Right lobe of liver (tissue), 6 donors: ENCODE measurements at regions not wholly inside any gene's neighbourhood (a gene's known extent, or its start where the extent isn't known, plus 50 kb on each side); places are given as distances from the start of the nearest gene placed in this dataset.

Experiments
- ATAC-seq, 4 donors: fragments of 200-7000 bp; cut with Tn5 transposase; one replicate each; pipeline ENCODE4 v1.9.1; 2020; ENCODE audit warnings: mild to moderate bottlenecking in 4 of 4, moderate library complexity in 4 of 4
- DNase-seq, 3 donors: peaks; one replicate each; pipeline ENCODE4 v3.0.0-alpha.2; 2020
- H3K27ac ChIP-seq, 3 donors: fragments of 200-600 bp; one replicate each; pipeline ENCODE4 v1.8.0; 2022
- H3K27me3 ChIP-seq, 2 donors: fragments of 200-600 bp; one replicate each; pipeline ENCODE4 v1.8.0; 2022
- H3K36me3 ChIP-seq, 4 donors: fragments of 200-600 bp; sonication (generic) in 1 of 4; one replicate each; pipeline versions ENCODE4 v1.5.1 to v1.8.0; 2017 to 2022; ENCODE audit warnings: control low read depth in 1 of 4
- H3K4me1 ChIP-seq, 4 donors: fragments of 200-600 bp; sonication (generic) in 1 of 4; one replicate each; pipeline versions ENCODE4 v1.5.1 to v1.8.0; 2017 to 2022; ENCODE audit warnings: control low read depth in 1 of 4
- H3K4me3 ChIP-seq, 3 donors: fragments of 200-600 bp; one replicate each; pipeline ENCODE4 v1.8.0; 2022
- H3K9me3 ChIP-seq, 4 donors: fragments of 200-600 bp; sonication (generic) in 1 of 4; one replicate each; pipeline versions ENCODE4 v1.5.1 to v1.8.0; 2017 to 2022; ENCODE audit warnings: control low read depth in 1 of 4
- POLR2A ChIP-seq: fragments of 450-650 bp; IDR thresholded peaks from one replicate; pipeline ENCODE4 v1.6.1; 2017; ENCODE audit warnings: antibody characterized with exemption, mild to moderate bottlenecking
- WGBS: methylation state at CpG from one replicate; pipeline ENCODE4 v1.1.6; 2018; ENCODE audit warnings: low coverage, low lambda C conversion rate; ENCODE audit not compliant: insufficient coverage; ENCODE audit errors: missing lambda C conversion rate; 5-methylcytosine and 5-hydroxymethylcytosine counted together
- intact Hi-C, 2 donors: fragments of 100-400 bp; cut with DNase I; formaldehyde crosslinking; loops; one replicate each; pipeline versions ENCODE4 v1.11.2 to v1.14.1; 2022
- TF ChIP-seq, protein P1 (sequence below), 4 donors: fragments of 200-600 bp in 3 of 4; fragments of 450-650 bp in 1 of 4; IDR thresholded peaks; one replicate each; pipeline versions ENCODE4 v1.5.1 to v1.8.0; 2016 to 2022; ENCODE audit warnings: antibody characterized with exemption in 4 of 4, mild to moderate bottlenecking in 2 of 4
- donor health status: DM: no; HTN: yes; CAD: no.
- donor health status: DM: no; HTN: no; CAD: no.
- donor health status: DM: no; HTN: no; CAD: no.
- donor health status: DM: no; HTN: yes; CAD: no.
- donor health status: DM: no; HTN: yes; CAD: no.

GRCh38 chr5:8953016-8953415 is 592.9 kb downstream of the SEMA5A start:
- H3K27ac ChIP-seq, result no peak overlapping the region
- DNase-seq (no peak), ATAC-seq (no peak)
- no peaks in the 10 kb centered on the region for H3K36me3 ChIP-seq
- no peaks in the 10 kb centered on the region for H3K27me3 ChIP-seq
- H3K4me3 ChIP-seq, result no peak overlapping the region
- WGBS, result 8% methylated on average over 1 of the region's 1 CpG
- no peak for TF ChIP-seq POLR2A
- TF ChIP-seq, protein P1, sequence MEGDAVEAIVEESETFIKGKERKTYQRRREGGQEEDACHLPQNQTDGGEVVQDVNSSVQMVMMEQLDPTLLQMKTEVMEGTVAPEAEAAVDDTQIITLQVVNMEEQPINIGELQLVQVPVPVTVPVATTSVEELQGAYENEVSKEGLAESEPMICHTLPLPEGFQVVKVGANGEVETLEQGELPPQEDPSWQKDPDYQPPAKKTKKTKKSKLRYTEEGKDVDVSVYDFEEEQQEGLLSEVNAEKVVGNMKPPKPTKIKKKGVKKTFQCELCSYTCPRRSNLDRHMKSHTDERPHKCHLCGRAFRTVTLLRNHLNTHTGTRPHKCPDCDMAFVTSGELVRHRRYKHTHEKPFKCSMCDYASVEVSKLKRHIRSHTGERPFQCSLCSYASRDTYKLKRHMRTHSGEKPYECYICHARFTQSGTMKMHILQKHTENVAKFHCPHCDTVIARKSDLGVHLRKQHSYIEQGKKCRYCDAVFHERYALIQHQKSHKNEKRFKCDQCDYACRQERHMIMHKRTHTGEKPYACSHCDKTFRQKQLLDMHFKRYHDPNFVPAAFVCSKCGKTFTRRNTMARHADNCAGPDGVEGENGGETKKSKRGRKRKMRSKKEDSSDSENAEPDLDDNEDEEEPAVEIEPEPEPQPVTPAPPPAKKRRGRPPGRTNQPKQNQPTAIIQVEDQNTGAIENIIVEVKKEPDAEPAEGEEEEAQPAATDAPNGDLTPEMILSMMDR (IDR thresholded peaks at IDR 0.05), result no peak
- H3K9me3 ChIP-seq, result no peaks in the 10 kb centered on the region
- no peaks in the 10 kb centered on the region for H3K4me1 ChIP-seq
- intact Hi-C loops, result no loop called here

DNA sequence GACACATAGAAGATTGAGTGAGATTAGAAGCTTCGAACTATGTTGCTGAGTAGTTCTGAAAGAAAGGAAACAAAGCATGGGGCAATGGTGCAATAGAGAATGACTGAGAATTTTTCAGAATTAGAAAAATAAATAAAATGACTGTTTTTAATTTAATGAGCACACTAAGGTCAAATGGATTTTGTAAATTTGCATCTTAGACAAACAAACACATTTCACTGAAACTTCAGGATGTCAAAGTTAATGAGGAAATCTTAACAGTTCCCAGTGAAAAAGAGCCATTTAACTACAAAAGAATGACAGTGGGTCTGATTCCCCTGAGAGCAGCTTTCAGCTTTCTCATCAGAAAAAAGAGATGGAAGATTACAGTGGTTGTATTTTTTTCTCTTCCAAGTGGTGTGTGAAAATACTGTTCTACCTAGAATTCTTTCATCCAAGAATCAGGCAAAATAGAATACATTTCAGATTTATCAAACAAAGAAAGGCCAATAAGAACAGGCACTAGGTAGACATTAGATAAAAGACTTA is 591.9 kb downstream of the SEMA5A start:
- Histone ChIP-seq H3K4me3 (no peak overlapping the region), H3K9me3 (no peaks in the 10 kb centered on the region), H3K27me3 (no peaks in the 10 kb centered on the region), H3K27ac (no peak overlapping the region), H3K4me1 (no peaks in the 10 kb centered on the region), H3K36me3 (no peaks in the 10 kb centered on the region)
- intact Hi-C loops, result no loop called here
- no peak for TF ChIP-seq POLR2A
- TF ChIP-seq, protein P1 (IDR thresholded peaks at IDR 0.05), result no peak
- no peak for ATAC-seq
- 36% methylated on average over 1 of the region's 1 CpG for WGBS
- DNase-seq, result no peak

DNA sequence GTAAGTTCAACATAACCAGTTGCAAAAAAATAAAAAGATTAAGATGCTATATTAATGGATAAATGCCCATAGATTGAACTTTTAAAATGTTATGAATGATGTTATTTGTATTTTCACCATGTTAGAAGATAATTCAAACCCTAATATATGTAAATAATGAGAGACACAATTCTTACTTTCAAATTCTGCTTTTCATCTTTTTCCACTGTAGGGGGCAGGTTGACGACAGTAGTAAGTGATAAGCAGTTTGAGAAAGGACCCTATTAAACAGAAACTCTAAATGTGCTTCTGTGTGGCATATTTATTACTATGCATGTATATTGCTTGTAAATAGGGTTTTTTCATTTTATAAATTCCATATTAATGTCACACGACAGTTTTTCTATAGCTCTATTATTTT is 591.1 kb downstream of the SEMA5A start:
- no peaks in the 10 kb centered on the region for H3K27me3 ChIP-seq
- no peak for DNase-seq
- no peaks in the 10 kb centered on the region for H3K9me3 ChIP-seq
- no peak for ATAC-seq
- no peaks in the 10 kb centered on the region for H3K36me3 ChIP-seq
- no peak for TF ChIP-seq POLR2A
- TF ChIP-seq, protein P1 (IDR thresholded peaks at IDR 0.05), result no peak
- intact Hi-C loops, result no loop called here
- no peaks in the 10 kb centered on the region for H3K4me1 ChIP-seq
- no peak overlapping the region for H3K4me3 ChIP-seq
- WGBS, result 42% methylated on average over 2 of the region's 2 CpGs
- H3K27ac ChIP-seq, result no peak overlapping the region

DNA sequence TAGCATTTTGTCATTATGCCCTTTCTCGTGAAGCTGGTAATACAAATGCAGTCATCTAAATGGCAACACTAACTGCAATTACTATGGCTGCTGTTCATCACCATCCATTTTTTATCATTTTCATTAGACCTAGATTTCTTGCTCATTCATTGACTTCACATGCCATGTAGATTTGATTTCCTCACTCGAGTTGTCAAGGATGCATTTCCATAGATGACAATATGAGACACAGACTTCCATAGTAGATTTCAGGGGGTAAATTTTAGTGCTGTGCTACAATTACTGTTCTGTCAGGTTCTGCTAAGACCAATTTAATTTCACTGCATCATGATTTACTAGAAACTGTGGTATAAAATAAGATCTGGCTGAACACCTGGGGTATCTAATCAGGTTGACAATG is 589.2 kb downstream of the SEMA5A start:
- H3K27ac ChIP-seq, result no peak overlapping the region
- intact Hi-C loops, result no loop called here
- 63% methylated on average over 2 of the region's 2 CpGs for WGBS

More for the DNA sequence above, 589.2 kb downstream of the SEMA5A start:
- TF ChIP-seq, protein P1 (IDR thresholded peaks at IDR 0.05), result no peak
- TF ChIP-seq POLR2A, result no peak
- no peak for DNase-seq
- ATAC-seq, result no peak
- Histone ChIP-seq H3K9me3 (no peaks in the 10 kb centered on the region), H3K4me3 (no peak overlapping the region), H3K27me3 (no peaks in the 10 kb centered on the region), H3K36me3 (no peaks in the 10 kb centered on the region), H3K4me1 (no peaks in the 10 kb centered on the region)
